ENCODE measurements at regions not wholly inside any gene's neighbourhood (a gene's known extent, or its start where the extent isn't known, plus 50 kb on each side); places are given as distances from the start of the nearest gene placed in this dataset.

GRCh38 chr2:15094161-15094560 is 461.6 kb downstream of the LRATD1 start:
- DNase-seq (ENCODE audit: low spot score): no peak
- ATAC-seq: no peak
- peaks cover 13% of the 10 kb centered on the region for H3K36me3 Mint-ChIP-seq (ENCODE audit: low read depth)

More at GRCh38 chr2:15094161-15094560, 461.6 kb downstream of the LRATD1 start:
- Histone ChIP-seq H3K27me3 (ENCODE audit: insufficient read depth) (no peaks in the 10 kb centered on the region), H3K9me2 (ENCODE audit: insufficient read depth) (0 out of 2 replicates have a peak, but pooled peaks cover 12% of the 10 kb centered on the region), H3K4me2 (no peak overlapping the region), H3K4me1 (ENCODE audit: insufficient read depth) (peaks cover 22% of the 10 kb centered on the region), H2AFZ (peak overlapping the region; percentile 84), H3K4me3 (no peak overlapping the region), H3K27ac (ENCODE audit: low read depth) (no peak overlapping the region), H3K36me3 (ENCODE audit: insufficient read depth) (no peaks in the 10 kb centered on the region), H4K20me1 (replicated peaks; ENCODE audit: insufficient read depth) (no peaks in the 10 kb centered on the region), H3F3A (replicated peaks; ENCODE audit: low read depth) (no peaks in the 10 kb centered on the region), H3K79me2 (replicated peaks; ENCODE audit: insufficient read depth) (no peaks in the 10 kb centered on the region)
- peaks cover 7% of the 10 kb centered on the region for H3K27me3 Mint-ChIP-seq (ENCODE audit: insufficient read depth, low read depth, poor library complexity)
- H3K4me3 Mint-ChIP-seq: no peak overlapping the region
- TF ChIP-seq ETS1 (IDR thresholded peaks at IDR 0.05): no peak
- no peak for TF ChIP-seq REST (IDR thresholded peaks at IDR 0.05; ENCODE audit: unreplicated experiment)
- no peak for TF ChIP-seq POLR2AphosphoS5 (IDR thresholded peaks at IDR 0.05; ENCODE audit: low read depth)
- no peak for TF ChIP-seq ZNF114 (CRISPR knock-in tag; IDR thresholded peaks at IDR 0.05)
- no peak for TF ChIP-seq EZH2phosphoT487 (IDR thresholded peaks at IDR 0.05; ENCODE audit: unreplicated experiment)
- no peak for TF ChIP-seq STAT1 (IDR thresholded peaks at IDR 0.05; ENCODE audit: unreplicated experiment)
- no peak for TF ChIP-seq JUNB (IDR thresholded peaks at IDR 0.05; ENCODE audit: unreplicated experiment)
- no peak for TF ChIP-seq CREB1 (CRISPR knock-in tag; IDR thresholded peaks at IDR 0.05; ENCODE audit: low read depth)
- TF ChIP-seq EZH2 (IDR thresholded peaks at IDR 0.05; ENCODE audit: low read depth, unreplicated experiment): no peak
- TF ChIP-seq ZNF462 (CRISPR knock-in tag; IDR thresholded peaks at IDR 0.05): no peak
- no peak for TF ChIP-seq CTCF (conservative IDR thresholded peaks at IDR 0.05; ENCODE audit: low read depth in 2 of 2)
- H3K9me3 Mint-ChIP-seq: peaks cover 7% of the 10 kb centered on the region; the same call in 2 of the 3 replicates
- H3K4me1 Mint-ChIP-seq: peaks cover 36% of the 10 kb centered on the region
- no peak overlapping the region for H3K27ac Mint-ChIP-seq

Data from GM23338 (cell line).